Activated CD4-positive, alpha-beta T cell treated with anti-CD3 and anti-CD28 coated beads for 4 hours (primary cell): ENCODE measurements at regions not wholly inside any gene's neighbourhood (a gene's known extent, or its start where the extent isn't known, plus 50 kb on each side); places are given as distances from the start of the nearest gene placed in this dataset.

Source experiments
- DNase-seq, 2 donors: peaks; one replicate each; pipeline ENCODE4 v3.0.0-alpha.2; 2020

DNA sequence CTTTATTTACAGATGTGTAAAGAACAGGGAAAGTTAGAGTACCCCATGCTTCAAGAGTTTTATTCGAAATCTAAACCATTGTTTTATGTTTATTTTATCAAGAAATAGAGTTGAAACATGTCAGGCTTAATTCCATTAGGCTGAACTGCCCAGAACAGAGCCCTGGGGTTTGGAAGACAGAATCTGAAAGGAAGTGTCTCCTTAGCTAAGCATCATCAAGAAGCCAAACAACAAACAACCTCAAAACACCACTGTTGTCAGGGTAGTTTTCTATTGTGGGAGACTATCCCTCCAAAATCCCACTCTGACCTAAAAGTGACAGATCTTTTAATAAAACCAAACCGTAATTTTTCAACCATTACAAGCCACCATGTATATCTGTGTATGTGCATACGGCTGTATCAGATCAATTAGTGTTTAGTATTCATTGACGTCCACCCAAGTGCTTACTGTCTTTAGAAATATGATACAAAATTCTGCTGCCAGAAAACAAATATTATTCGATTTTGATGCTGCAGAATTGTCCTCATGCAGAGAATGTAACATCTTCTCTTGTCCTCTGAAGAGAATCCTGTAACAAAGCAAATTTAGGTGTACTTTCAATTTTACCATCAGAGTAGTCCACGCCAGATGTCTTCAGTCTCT is 271.9 kb upstream of the TMEM161B start:
- DNase-seq = no peak

DNA sequence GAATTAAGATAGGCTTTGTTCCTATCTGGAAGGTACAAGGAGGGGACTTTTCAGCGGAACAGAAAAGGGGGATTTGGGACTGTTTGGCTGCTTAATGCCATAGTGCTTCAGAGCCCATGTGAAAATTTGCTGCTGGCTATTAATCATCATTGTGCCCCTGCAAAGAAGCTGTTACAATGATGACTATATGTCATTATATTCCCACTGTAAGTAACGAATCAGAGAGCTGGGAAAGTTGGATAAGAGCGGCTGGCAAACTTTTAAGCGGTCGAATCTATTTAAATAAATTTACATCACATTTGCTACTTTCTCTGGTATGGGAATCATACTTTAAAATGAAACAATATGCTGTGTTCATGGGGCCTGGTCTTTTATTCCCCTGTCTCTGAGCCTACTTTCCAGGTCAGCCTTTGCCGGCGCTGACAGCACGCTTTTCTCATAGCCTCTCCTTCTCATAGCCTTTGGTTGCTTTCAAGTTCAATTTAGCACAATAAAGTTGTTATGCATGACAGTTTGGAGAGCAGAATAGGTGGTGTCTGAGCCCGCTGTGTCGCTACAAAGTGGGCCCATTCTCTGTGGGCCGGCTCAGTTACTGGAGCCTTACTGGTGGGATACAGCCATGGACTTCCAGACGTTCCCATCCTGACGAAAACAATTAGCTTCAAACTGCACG is 271.2 kb upstream of the TMEM161B start:
- no peak for DNase-seq

GRCh38 chr5:88539026-88539425 is 270.4 kb upstream of the TMEM161B start:
- no peak for DNase-seq

GRCh38 chr5:88536146-88536545 is 267.5 kb upstream of the TMEM161B start:
- DNase-seq = no peak

DNA sequence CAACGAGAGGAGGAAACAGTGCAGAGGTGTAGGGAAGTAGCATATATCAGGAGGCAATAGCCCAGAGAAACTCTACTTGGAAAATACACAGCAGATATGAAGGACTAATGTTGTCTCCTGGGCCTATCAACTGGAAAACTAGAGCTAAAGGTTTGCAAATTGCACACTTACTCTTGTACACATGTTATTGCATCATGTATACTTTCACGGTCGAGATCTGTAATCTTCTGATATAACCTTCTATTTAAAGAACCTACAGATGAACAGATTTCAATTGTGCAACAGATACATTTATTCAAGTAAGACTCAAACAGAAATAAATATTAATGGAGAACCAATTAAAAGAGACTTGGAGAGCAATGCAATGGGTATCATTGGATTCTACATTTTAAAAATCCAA is 256.3 kb upstream of the TMEM161B start:
- DNase-seq = no peak

DNA sequence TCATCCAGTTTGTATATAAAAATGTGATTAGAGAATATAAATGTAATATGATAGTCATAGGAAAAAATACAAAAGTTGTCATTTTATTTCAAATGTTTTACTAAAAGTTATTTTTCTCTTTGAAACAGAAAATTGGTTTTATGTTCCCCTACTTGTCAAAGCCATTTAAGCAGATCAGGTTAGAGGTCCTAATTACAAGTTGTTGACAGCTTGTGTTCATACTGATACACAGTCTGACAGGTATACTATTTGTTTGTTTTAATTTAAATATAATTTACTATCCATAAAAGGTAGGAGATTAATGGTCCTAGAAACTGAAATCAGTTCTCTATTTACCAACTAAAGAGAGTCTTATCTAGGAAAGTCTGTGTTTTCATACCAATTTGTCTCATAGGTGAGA is 250.4 kb upstream of the TMEM161B start:
- no peak for DNase-seq

DNA sequence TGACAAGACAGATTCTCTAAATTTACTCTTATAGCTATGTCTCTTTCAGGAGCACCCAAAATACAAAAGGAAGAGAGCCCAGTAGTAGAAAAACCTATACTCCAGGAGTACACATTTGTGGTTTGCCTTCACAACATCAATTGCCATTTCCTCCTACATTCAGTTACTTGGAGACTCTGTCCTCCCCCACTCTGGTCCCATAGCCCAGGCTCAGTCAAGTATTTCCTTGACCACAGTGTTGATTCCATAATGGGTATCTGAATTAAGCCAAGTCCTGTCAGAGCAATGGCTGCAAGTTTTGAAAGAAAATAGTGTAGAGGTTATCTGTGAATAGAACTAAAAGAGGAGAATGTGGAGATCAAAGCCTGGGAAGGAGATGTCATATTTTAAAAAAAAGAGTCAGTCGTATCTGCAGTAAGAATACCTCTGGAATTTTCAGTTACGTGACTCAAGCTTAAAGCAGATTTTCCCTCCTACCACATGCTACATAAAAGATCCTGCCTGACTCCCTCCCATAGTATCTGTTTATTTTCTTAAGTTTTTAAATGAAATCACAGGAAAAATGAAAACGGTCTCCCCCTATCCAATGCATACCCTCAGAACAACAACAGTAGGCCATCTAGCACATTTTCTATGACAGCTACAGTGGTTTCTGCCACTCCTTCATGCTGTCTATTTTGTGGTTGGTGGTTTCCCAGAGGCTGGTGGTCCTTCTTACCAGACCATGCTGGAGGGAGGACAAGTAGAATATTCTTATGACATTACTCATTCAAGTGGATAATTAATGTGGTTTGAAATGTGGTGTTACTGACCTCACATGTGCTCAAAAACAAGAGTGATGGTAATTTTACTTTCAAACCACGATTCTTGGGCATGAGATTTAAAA is 249.7 kb upstream of the TMEM161B start:
- DNase-seq = no peak

GRCh38 chr5:88515881-88516819 is 247.5 kb upstream of the TMEM161B start:
- DNase-seq = no peak

DNA sequence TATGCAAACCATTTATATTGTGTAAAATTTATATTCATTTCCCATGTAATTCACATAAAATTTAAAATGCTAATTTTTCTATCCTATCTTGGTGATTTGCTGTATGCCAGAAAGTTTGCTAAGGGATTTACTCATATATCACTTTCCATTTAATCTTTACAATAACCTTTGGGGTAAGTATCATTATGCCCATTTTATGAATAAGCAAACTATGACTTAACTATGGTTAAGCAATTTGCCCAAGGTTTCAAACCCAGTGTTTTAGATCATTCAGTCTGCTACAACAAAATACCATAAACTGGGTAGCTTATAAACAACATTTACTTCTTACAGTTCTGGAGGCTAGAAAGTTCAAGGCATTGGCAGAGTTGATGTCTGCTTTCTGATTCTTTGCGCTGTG is 246.4 kb upstream of the TMEM161B start:
- DNase-seq = no peak

GRCh38 chr5:88509403-88509802 is 240.8 kb upstream of the TMEM161B start:
- no peak for DNase-seq

GRCh38 chr5:88507261-88507660 is 238.6 kb upstream of the TMEM161B start:
- DNase-seq = no peak

GRCh38 chr5:88503406-88503805 is 234.8 kb upstream of the TMEM161B start:
- DNase-seq = no peak

DNA sequence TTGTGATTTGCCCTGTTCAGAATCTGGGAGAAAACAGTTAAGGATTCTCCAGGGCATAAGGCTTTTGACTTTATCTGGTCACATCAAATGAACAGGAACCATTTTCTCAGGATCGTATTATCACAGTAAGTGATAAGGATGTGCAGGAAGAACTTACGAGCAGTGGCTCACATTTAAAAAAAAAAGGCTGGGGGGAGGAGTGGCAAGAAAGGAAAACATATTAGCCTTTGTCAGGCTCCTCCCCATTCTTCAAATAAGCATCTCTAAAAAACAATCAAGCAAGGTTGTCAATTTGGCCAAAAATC is 234.3 kb upstream of the TMEM161B start:
- DNase-seq = no peak

- peak in 1 of 2 donors; percentile 4 for DNase-seq
Observed at GRCh38 chr5:88502179-88503040, 233.8 kb upstream of the TMEM161B start.

DNA sequence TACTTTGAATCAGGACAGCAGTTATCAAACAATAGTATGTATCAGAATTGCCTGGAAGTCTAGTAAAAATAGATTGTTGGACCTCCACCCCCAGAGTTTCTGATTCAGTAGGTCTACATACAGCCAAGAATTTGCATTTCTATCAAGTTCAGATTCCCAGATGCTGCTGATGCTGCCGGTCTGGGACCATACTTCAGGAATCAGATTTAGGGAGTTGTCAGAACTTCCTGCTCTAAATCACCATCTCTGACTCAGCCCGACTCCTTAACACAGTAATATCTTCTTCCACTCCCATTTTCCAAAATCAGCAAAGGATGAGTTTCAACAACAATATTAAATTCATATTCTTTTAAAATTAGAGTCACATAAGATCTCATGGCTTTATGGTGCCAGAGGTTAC is 227.2 kb upstream of the TMEM161B start:
- DNase-seq = no peak

- no peak for DNase-seq
Observed at GRCh38 chr5:88490874-88491273, 222.2 kb upstream of the TMEM161B start.

- DNase-seq = no peak
Observed at GRCh38 chr5:88489364-88489763, 220.7 kb upstream of the TMEM161B start.

GRCh38 chr5:88488561-88488960 is 219.9 kb upstream of the TMEM161B start:
- DNase-seq = no peak

- DNase-seq = no peak
Observed at GRCh38 chr5:88488130-88488529, 219.5 kb upstream of the TMEM161B start.

DNA sequence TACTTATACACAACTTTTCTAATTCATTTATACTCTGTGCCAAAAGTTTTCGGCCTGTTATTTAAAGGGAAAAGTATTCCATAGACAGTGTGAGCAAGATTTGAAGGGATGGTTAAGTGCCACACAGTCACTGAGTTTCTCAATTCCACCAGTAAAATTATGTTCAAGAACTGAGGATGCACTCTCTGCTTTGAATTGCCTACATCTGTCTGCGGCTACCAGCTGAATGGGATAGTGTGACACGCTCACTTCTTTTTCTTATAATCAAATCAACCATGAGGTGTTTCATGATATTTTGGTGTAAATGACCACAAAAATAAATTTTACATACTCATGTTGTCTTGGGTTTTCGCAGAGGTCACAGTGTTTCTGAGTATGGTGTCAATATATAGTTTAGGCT is 218.4 kb upstream of the TMEM161B start:
- DNase-seq = no peak

GRCh38 chr5:88486431-88486830 is 217.8 kb upstream of the TMEM161B start:
- no peak for DNase-seq

GRCh38 chr5:88485531-88485930 is 216.9 kb upstream of the TMEM161B start:
- DNase-seq = no peak
